Transverse colon (tissue), 4 donors: ENCODE measurements at regions not wholly inside any gene's neighbourhood (a gene's known extent, or its start where the extent isn't known, plus 50 kb on each side); places are given as distances from the start of the nearest gene placed in this dataset.

Experiments used
- DNase-seq: peaks from one replicate; pipeline ENCODE4 v3.0.0-alpha.2; 2019
- H3K27ac ChIP-seq, 4 donors: fragments of 200-600 bp; sonication (generic); 2 replicates each; pipeline ENCODE4 v1.5.1; 2016 to 2018; ENCODE audit warnings: inconsistent platforms in 4 of 4
- H3K27me3 ChIP-seq: fragments of 200-600 bp; sonication (generic); 2 replicates; pipeline ENCODE4 v1.5.1; 2017; ENCODE audit warnings: inconsistent platforms
- H3K36me3 ChIP-seq, 4 donors: fragments of 200-600 bp; sonication (generic); 2 replicates each; pipeline ENCODE4 v1.5.1; 2017 to 2019; ENCODE audit warnings: inconsistent platforms in 4 of 4
- H3K4me1 ChIP-seq, 4 donors: fragments of 200-600 bp; sonication (generic); 2 replicates each; pipeline ENCODE4 v1.5.1; 2017 to 2020; ENCODE audit warnings: inconsistent platforms in 4 of 4
- H3K4me3 ChIP-seq, 4 donors: fragments of 200-600 bp; sonication (generic); 1 replicate in 1 of 4; 2 replicates in 3 of 4; pipeline versions ENCODE4 v1.5.1 to v1.6.1; 2017 to 2019; ENCODE audit warnings: inconsistent platforms in 4 of 4
- H3K9me3 ChIP-seq, 2 donors: fragments of 200-600 bp; sonication (generic); 2 replicates each; pipeline ENCODE4 v1.5.1; 2017 to 2019; ENCODE audit warnings: inconsistent platforms in 2 of 2
- CTCF ChIP-seq, 5 experiments: fragments of 200-600 bp in 3 of 5; fragments of 450-650 bp in 2 of 5; sonication (generic) in 3 of 5; IDR thresholded peaks; 1 replicate in 2 of 5; 2 replicates in 3 of 5; pipeline ENCODE4 v1.5.1; 2016 to 2017; ENCODE audit warnings: antibody characterized with exemption in 5 of 5, inconsistent platforms in 3 of 5, mild to moderate bottlenecking in 2 of 5, moderate library complexity in 1 of 5
- EP300 ChIP-seq: sonication (generic); formaldehyde crosslinking; IDR thresholded peaks from one replicate; pipeline ENCODE4 v1.6.1; 2017; ENCODE audit warnings: antibody characterized with exemption, low read depth
- POLR2A ChIP-seq: fragments of 450-650 bp; IDR thresholded peaks from one replicate; pipeline ENCODE4 v1.6.1; 2016; ENCODE audit warnings: antibody characterized with exemption, mild to moderate bottlenecking, moderate library complexity
- POLR2AphosphoS5 ChIP-seq, 3 donors: sonication (generic); formaldehyde crosslinking; IDR thresholded peaks; one replicate each; pipeline ENCODE4 v1.6.1; 2016; ENCODE audit warnings: antibody characterized with exemption in 3 of 3
- WGBS, 2 donors: methylation state at CpG; one replicate each; pipeline ENCODE4 v1.1.5; 2018; ENCODE audit warnings: low coverage in 1 of 2; 5-methylcytosine and 5-hydroxymethylcytosine counted together
- in situ Hi-C, 4 donors: fragments of 200-750 bp; cut with MboI; loops; one replicate each; pipeline versions ENCODE4 v1.15.0 to v1.15.1; 2017; ENCODE audit warnings: low sequenced_read_pairs in 3 of 4, low pct_ligation_motif_present in 1 of 4, low pct_unique_long_range_greater_than_20kb in 1 of 4
- intact Hi-C: fragments of 100-400 bp; cut with DNase I; formaldehyde crosslinking; loops from one replicate; pipeline ENCODE4 v1.15.1; 2023; ENCODE audit warnings: low total_unique reads

- Histone ChIP-seq H3K4me3 (no peak overlapping the region), H3K27ac (no peak overlapping the region), H3K9me3 (peaks cover 11 to 12% of the 10 kb centered on the region in 2 donors), H3K4me1 (no peaks in the 10 kb centered on the region), H3K36me3 (no peaks in the 10 kb centered on the region), H3K27me3 (no peaks in the 10 kb centered on the region)
- WGBS, 2 donors, result 64 to 78% methylated on average over 1 to 3 of the region's 3 CpGs
- no peak for DNase-seq
- no peak for TF ChIP-seq EP300
- no peak for TF ChIP-seq CTCF (IDR thresholded peaks at IDR 0.05)
- TF ChIP-seq POLR2AphosphoS5 (IDR thresholded peaks at IDR 0.05), result no peak
- in situ Hi-C loops, result no loop called here
- intact Hi-C loops, result no loop called here
Measured at GRCh38 chr18:4573735-4574134, 118.6 kb upstream of the DLGAP1 start.

GRCh38 chr18:4557502-4557901 lies 102.4 kb upstream of the DLGAP1 start:
- intact Hi-C loops (no loop called here), in situ Hi-C loops (no loop called here)
- Histone ChIP-seq H3K36me3 (no peaks in the 10 kb centered on the region), H3K4me3 (no peak overlapping the region), H3K27ac (no peak overlapping the region), H3K9me3 (no peaks in the 10 kb centered on the region), H3K4me1 (no peaks in the 10 kb centered on the region), H3K27me3 (no peaks in the 10 kb centered on the region)
- no peak for TF ChIP-seq POLR2AphosphoS5 (IDR thresholded peaks at IDR 0.05)
- TF ChIP-seq POLR2A, result no peak
- TF ChIP-seq CTCF (IDR thresholded peaks at IDR 0.05), result no peak
- TF ChIP-seq EP300, result no peak
- 87 to 96% methylated on average over 3 of the region's 3 CpGs for WGBS, 2 donors
- no peak for DNase-seq

GRCh38 chr18:4551001-4551360 lies 95.9 kb upstream of the DLGAP1 start:
- H3K27me3 ChIP-seq, result no peaks in the 10 kb centered on the region
- H3K36me3 ChIP-seq, result no peaks in the 10 kb centered on the region
- WGBS, 2 donors, result 29 to 66% methylated on average over 1 of the region's 1 CpG
- no peaks in the 10 kb centered on the region for H3K9me3 ChIP-seq
- in situ Hi-C loops, result no loop called here
- no peak overlapping the region for H3K27ac ChIP-seq
- no peak for TF ChIP-seq EP300
- no peak for TF ChIP-seq POLR2AphosphoS5 (IDR thresholded peaks at IDR 0.05)
- no peak for TF ChIP-seq POLR2A
- TF ChIP-seq CTCF (IDR thresholded peaks at IDR 0.05), result no peak
- H3K4me1 ChIP-seq, result no peaks in the 10 kb centered on the region
- no peak overlapping the region for H3K4me3 ChIP-seq
- intact Hi-C loops, result no loop called here
- DNase-seq, result no peak

- intact Hi-C loops, result no loop called here
Measured at GRCh38 chr18:4549164-4549872, 94.2 kb upstream of the DLGAP1 start.

More at GRCh38 chr18:4549164-4549872, 94.2 kb upstream of the DLGAP1 start:
- no peaks in the 10 kb centered on the region for H3K4me1 ChIP-seq
- H3K9me3 ChIP-seq, result no peaks in the 10 kb centered on the region
- TF ChIP-seq POLR2A, result no peak
- TF ChIP-seq EP300, result no peak
- no peak for TF ChIP-seq CTCF (IDR thresholded peaks at IDR 0.05)
- TF ChIP-seq POLR2AphosphoS5 (IDR thresholded peaks at IDR 0.05), result no peak
- H3K36me3 ChIP-seq, result no peaks in the 10 kb centered on the region
- DNase-seq, result no peak
- H3K27me3 ChIP-seq, result no peaks in the 10 kb centered on the region
- in situ Hi-C loops, result no loop called here
- H3K27ac ChIP-seq, result no peak overlapping the region
- H3K4me3 ChIP-seq, result no peak overlapping the region
